A673 (cell line): ENCODE measurements at regions not wholly inside any gene's neighbourhood (a gene's known extent, or its start where the extent isn't known, plus 50 kb on each side); places are given as distances from the start of the nearest gene placed in this dataset.

ENCODE experiments used
- EZH2 ChIP-seq: fragments of 200-600 bp; sonication (generic); IDR thresholded peaks from 2 replicates; pipeline ENCODE4 v1.6.1; 2017; ENCODE audit warnings: borderline replicate concordance, low read depth, mild to moderate bottlenecking, mixed read lengths, antibody characterized with exemption, low read length; ENCODE audit not compliant: poor library complexity, severe bottlenecking
- TF ChIP-seq, protein P1 (sequence below): fragments of 300-800, 200-600 bp; sonication (generic); conservative IDR thresholded peaks from 2 replicates; pipeline ENCODE4 v1.5.1; 2017; ENCODE audit warnings: low read depth, mild to moderate bottlenecking, antibody characterized with exemption, low read length, moderate library complexity, mixed read lengths

DNA sequence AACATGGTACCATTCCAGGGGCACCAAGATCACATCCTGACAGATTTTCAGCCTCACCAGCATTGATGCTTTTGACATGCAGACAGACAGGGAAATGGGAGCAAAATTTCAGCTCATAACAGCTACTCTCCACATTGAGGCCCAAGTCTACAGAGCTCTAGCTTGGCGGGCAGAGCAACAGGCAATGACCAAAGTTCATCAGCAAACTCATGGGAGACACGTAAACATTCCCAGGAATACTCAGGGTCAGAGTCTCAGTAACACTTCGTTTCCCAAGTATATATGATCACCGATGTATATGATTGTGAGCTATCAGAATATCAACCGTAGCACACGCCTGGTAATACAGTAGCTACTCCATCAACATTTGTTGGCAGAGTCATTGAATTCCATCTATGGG is 59.2 kb upstream of the SLC24A5 start:
- TF ChIP-seq EZH2, result no peak
- TF ChIP-seq, protein P1, sequence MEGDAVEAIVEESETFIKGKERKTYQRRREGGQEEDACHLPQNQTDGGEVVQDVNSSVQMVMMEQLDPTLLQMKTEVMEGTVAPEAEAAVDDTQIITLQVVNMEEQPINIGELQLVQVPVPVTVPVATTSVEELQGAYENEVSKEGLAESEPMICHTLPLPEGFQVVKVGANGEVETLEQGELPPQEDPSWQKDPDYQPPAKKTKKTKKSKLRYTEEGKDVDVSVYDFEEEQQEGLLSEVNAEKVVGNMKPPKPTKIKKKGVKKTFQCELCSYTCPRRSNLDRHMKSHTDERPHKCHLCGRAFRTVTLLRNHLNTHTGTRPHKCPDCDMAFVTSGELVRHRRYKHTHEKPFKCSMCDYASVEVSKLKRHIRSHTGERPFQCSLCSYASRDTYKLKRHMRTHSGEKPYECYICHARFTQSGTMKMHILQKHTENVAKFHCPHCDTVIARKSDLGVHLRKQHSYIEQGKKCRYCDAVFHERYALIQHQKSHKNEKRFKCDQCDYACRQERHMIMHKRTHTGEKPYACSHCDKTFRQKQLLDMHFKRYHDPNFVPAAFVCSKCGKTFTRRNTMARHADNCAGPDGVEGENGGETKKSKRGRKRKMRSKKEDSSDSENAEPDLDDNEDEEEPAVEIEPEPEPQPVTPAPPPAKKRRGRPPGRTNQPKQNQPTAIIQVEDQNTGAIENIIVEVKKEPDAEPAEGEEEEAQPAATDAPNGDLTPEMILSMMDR, result no peak
